Loucy (cell line): ENCODE measurements at regions not wholly inside any gene's neighbourhood (a gene's known extent, or its start where the extent isn't known, plus 50 kb on each side); places are given as distances from the start of the nearest gene placed in this dataset.

Source experiments
- H2AFZ ChIP-seq: fragments of 200-600 bp; sonication (generic); 2 replicates; pipeline ENCODE4 v1.6.0; 2016; ENCODE audit warnings: antibody characterized with exemption, mild to moderate bottlenecking, low read length, moderate library complexity
- H3F3A ChIP-seq: fragments of 200-600 bp; 2 replicates; pipeline ENCODE4 v1.6.0; 2016; ENCODE audit warnings: antibody characterized with exemption, low read depth, mild to moderate bottlenecking
- H3K27me3 ChIP-seq: fragments of 200-600 bp; sonication (generic); 2 replicates; pipeline ENCODE4 v1.6.1; 2014; ENCODE audit warnings: low read length, mild to moderate bottlenecking; ENCODE audit not compliant: insufficient read depth, poor library complexity, severe bottlenecking
- H3K36me3 ChIP-seq: fragments of 200-600 bp; sonication (generic); 2 replicates; pipeline ENCODE4 v1.6.1; 2016; ENCODE audit warnings: low read length; ENCODE audit not compliant: insufficient read depth
- H3K4me1 ChIP-seq: fragments of 200-600 bp; sonication (generic); 2 replicates; pipeline ENCODE4 v1.5.1; 2014; ENCODE audit warnings: low read length, mild to moderate bottlenecking; ENCODE audit not compliant: insufficient read depth, poor library complexity, severe bottlenecking
- H3K4me2 ChIP-seq: fragments of 200-600 bp; sonication (generic); 2 replicates; pipeline ENCODE4 v1.6.0; 2014; ENCODE audit warnings: antibody characterized with exemption, low read length, low read depth, mild to moderate bottlenecking; ENCODE audit not compliant: poor library complexity, severe bottlenecking
- H3K4me3 ChIP-seq: fragments of 200-600 bp; sonication (generic); 2 replicates; pipeline ENCODE4 v1.5.1; 2014; ENCODE audit warnings: low read length, mild to moderate bottlenecking, mixed read lengths; ENCODE audit not compliant: poor library complexity, severe bottlenecking
- H3K79me2 ChIP-seq: fragments of 200-600 bp; sonication (generic); 2 replicates; pipeline ENCODE4 v1.6.1; 2014; ENCODE audit warnings: low read length; ENCODE audit not compliant: insufficient read depth
- H3K9ac ChIP-seq: fragments of 200-600 bp; sonication (generic); 2 replicates; pipeline ENCODE4 v1.6.0; 2014; ENCODE audit warnings: mild to moderate bottlenecking, low read depth, low read length, moderate library complexity; ENCODE audit not compliant: poor library complexity, severe bottlenecking
- H3K9me2 ChIP-seq: fragments of 200-600 bp; sonication (generic); replicated peaks from 2 replicates; pipeline ENCODE4 v1.6.1; 2016; ENCODE audit warnings: low read depth, low read length, mixed read lengths
- H3K9me3 ChIP-seq: fragments of 200-600 bp; sonication (generic); 2 replicates; pipeline ENCODE4 v1.6.1; 2014; ENCODE audit warnings: mild to moderate bottlenecking, antibody characterized with exemption, low read length, low read depth; ENCODE audit not compliant: insufficient read depth
- H4K20me1 ChIP-seq: fragments of 200-600 bp; sonication (generic); 2 replicates; pipeline ENCODE4 v1.6.0; 2014; ENCODE audit warnings: antibody characterized with exemption, low read length, mild to moderate bottlenecking; ENCODE audit not compliant: insufficient read depth, poor library complexity, severe bottlenecking
- CTCF ChIP-seq: fragments of 200-600 bp; sonication (generic); conservative IDR thresholded peaks from 2 replicates; pipeline ENCODE4 v1.5.1; 2014; ENCODE audit warnings: mild to moderate bottlenecking, antibody characterized with exemption, low read length
- EZH2phosphoT487 ChIP-seq: fragments of 200-600 bp; IDR thresholded peaks from 2 replicates; pipeline ENCODE4 v1.6.1; 2018; ENCODE audit warnings: antibody characterized with exemption, mild to moderate bottlenecking, moderate library complexity, borderline replicate concordance

DNA sequence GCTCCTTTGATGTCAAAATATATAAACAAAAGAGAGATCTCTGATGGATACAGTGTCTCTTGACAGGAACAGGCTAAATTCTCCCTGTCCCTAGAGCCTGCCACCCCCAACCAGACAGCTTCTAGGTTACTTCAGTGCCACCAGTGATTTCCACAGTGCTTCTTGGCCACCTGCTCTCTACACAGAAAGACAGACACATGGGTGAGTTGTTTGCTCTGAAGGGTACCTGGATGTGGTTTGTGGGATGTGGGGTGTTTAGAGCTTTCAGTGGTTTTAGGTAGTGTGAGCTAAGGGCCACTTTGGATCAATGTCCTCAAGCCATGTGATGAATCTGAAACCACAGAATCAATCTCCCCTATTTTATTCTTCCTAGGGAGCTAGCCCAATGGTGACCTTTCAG lies 125.4 kb downstream of the ANKRD18B start:
- TF ChIP-seq CTCF (no peak), EZH2phosphoT487 (no peak)
- Histone ChIP-seq H3F3A (no peaks in the 10 kb centered on the region), H3K9me3 (no peaks in the 10 kb centered on the region), H4K20me1 (no peaks in the 10 kb centered on the region), H3K4me2 (no peak overlapping the region), H3K9me2 (no peaks in the 10 kb centered on the region), H3K4me3 (no peak overlapping the region), H3K79me2 (no peaks in the 10 kb centered on the region), H3K4me1 (no peaks in the 10 kb centered on the region), H3K9ac (no peak overlapping the region), H3K27me3 (no peaks in the 10 kb centered on the region), H3K36me3 (no peaks in the 10 kb centered on the region), H2AFZ (no peak overlapping the region)

DNA sequence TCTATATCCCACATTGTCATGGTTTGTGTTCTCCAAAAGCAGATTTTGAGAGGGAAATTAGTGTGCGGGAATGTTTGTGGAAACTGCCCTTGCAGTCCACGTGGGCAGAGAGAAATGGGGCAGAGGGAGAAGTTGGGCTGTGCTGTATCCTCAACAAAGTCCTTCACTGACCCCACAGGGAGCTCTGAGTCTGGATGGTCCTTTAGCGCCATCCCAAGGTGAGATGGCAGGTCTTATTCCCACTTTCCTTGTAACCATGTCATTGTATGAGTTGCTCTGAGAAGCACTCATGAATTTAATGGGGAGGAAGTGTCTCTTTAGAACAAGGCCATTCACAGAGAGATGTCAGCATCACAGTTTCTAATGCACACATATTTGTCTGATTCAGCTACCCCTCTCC lies 127.1 kb downstream of the ANKRD18B start:
- H2AFZ ChIP-seq = no peak overlapping the region
- H3K79me2 ChIP-seq = no peaks in the 10 kb centered on the region
- H3K9me2 ChIP-seq = no peaks in the 10 kb centered on the region
- H3F3A ChIP-seq = no peaks in the 10 kb centered on the region
- no peak for TF ChIP-seq EZH2phosphoT487
- TF ChIP-seq CTCF = no peak; the same call in 1 of the 2 replicates
- H3K9me3 ChIP-seq = no peaks in the 10 kb centered on the region
- no peak overlapping the region for H3K4me2 ChIP-seq
- no peak overlapping the region for H3K4me3 ChIP-seq
- H3K36me3 ChIP-seq = no peaks in the 10 kb centered on the region
- no peaks in the 10 kb centered on the region for H4K20me1 ChIP-seq
- H3K27me3 ChIP-seq = no peaks in the 10 kb centered on the region
- no peaks in the 10 kb centered on the region for H3K4me1 ChIP-seq
- no peak overlapping the region for H3K9ac ChIP-seq

DNA sequence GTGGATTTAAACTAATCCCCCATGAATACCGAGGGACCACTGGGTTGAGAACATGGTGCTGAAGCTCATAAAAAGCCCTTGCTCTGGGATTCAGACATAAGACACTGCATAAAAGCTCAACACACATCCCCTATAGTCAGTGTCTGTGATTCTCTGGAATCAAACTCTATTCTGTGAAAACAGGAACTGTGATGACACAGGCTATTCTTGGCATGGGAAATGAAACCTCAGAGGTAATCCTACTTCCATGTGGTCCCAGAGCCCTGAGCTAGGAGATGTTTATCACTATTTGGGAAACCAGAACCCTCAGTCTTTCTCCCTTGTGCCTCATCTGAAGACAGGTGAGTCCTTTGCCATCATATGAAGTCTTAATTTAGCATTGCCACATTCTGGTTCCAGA lies 135.4 kb upstream of the PRSS3 start:
- H3K9me2 ChIP-seq = no peaks in the 10 kb centered on the region
- no peak overlapping the region for H3K4me3 ChIP-seq
- H4K20me1 ChIP-seq = no peaks in the 10 kb centered on the region
- no peaks in the 10 kb centered on the region for H3K27me3 ChIP-seq
- no peaks in the 10 kb centered on the region for H3K79me2 ChIP-seq
- H3K9ac ChIP-seq = no peak overlapping the region
- no peaks in the 10 kb centered on the region for H3K9me3 ChIP-seq
- no peak overlapping the region for H3K4me2 ChIP-seq
- H3K4me1 ChIP-seq = peaks cover 6% of the 10 kb centered on the region
- H3K36me3 ChIP-seq = no peaks in the 10 kb centered on the region
- no peak overlapping the region for H2AFZ ChIP-seq
- no peaks in the 10 kb centered on the region for H3F3A ChIP-seq
- TF ChIP-seq EZH2phosphoT487 (no peak), CTCF (no peak)
